ENCODE measurements at regions not wholly inside any gene's neighbourhood (a gene's known extent, or its start where the extent isn't known, plus 50 kb on each side); places are given as distances from the start of the nearest gene placed in this dataset.

- TF ChIP-seq REST (IDR thresholded peaks at IDR 0.05; ENCODE audit: low read depth) (no peak), RAD21 (IDR thresholded peaks at IDR 0.05; ENCODE audit: low read depth) (no peak), CREB1 (IDR thresholded peaks at IDR 0.05; ENCODE audit: low read depth) (no peak), EP300 (IDR thresholded peaks at IDR 0.05; ENCODE audit: borderline replicate concordance) (no peak), CEBPB (IDR thresholded peaks at IDR 0.05) (no peak), MAX (IDR thresholded peaks at IDR 0.05) (no peak)
Observed at GRCh38 chr2:207458582-207458981, 71.2 kb upstream of the CREB1 start.

Data from Ishikawa (cell line).